T-helper 1 cell treated with Interleukin-12 subunit alpha and Interleukin-12 subunit beta and Interleukin-4 antibody, amounts not matched to agents 30 μg/mL and 1 μg/mL, for 36 hours (primary cell): ENCODE measurements at regions not wholly inside any gene's neighbourhood (a gene's known extent, or its start where the extent isn't known, plus 50 kb on each side); places are given as distances from the start of the nearest gene placed in this dataset.

Experiments used
- H3K27ac Mint-ChIP-seq: one replicate; pipeline ENCODE4 v1.8.0; 2021; ENCODE audit warnings: mild to moderate bottlenecking, mixed read lengths
- H3K27me3 Mint-ChIP-seq: one replicate; pipeline ENCODE4 v1.8.0; 2021; ENCODE audit warnings: low read depth, mixed read lengths
- H3K36me3 Mint-ChIP-seq: one replicate; pipeline ENCODE4 v1.8.0; 2021; ENCODE audit warnings: low read depth, mixed read lengths
- H3K4me1 Mint-ChIP-seq: one replicate; pipeline ENCODE4 v1.8.0; 2021; ENCODE audit warnings: low read depth, mixed read lengths
- H3K4me3 Mint-ChIP-seq: one replicate; pipeline ENCODE4 v1.8.0; 2021; ENCODE audit warnings: mild to moderate bottlenecking, moderate library complexity, mixed read lengths
- H3K9me3 Mint-ChIP-seq: one replicate; pipeline ENCODE4 v1.8.0; 2021; ENCODE audit warnings: mixed read lengths

- Mint-ChIP-seq H3K27me3 (peaks cover 73% of the 10 kb centered on the region), H3K9me3 (no peaks in the 10 kb centered on the region), H3K27ac (no peak overlapping the region), H3K4me3 (no peak overlapping the region), H3K4me1 (peaks cover 7% of the 10 kb centered on the region), H3K36me3 (no peaks in the 10 kb centered on the region)
Observed at GRCh38 chr12:111030800-111031199, 110.4 kb upstream of the MYL2 start.

GRCh38 chr12:111029732-111030131, 109.4 kb upstream of the MYL2 start:
- no peak overlapping the region for H3K27ac Mint-ChIP-seq
- no peak overlapping the region for H3K4me3 Mint-ChIP-seq
- no peaks in the 10 kb centered on the region for H3K36me3 Mint-ChIP-seq
- peaks cover 1% of the 10 kb centered on the region for H3K4me1 Mint-ChIP-seq
- H3K9me3 Mint-ChIP-seq, result no peaks in the 10 kb centered on the region
- peaks cover 66% of the 10 kb centered on the region for H3K27me3 Mint-ChIP-seq

GRCh38 chr12:111029305-111029704, 108.9 kb upstream of the MYL2 start:
- no peak overlapping the region for H3K27ac Mint-ChIP-seq
- no peaks in the 10 kb centered on the region for H3K9me3 Mint-ChIP-seq
- peaks cover 3% of the 10 kb centered on the region for H3K4me1 Mint-ChIP-seq
- H3K36me3 Mint-ChIP-seq, result no peaks in the 10 kb centered on the region
- peaks cover 70% of the 10 kb centered on the region for H3K27me3 Mint-ChIP-seq
- no peak overlapping the region for H3K4me3 Mint-ChIP-seq

GRCh38 chr12:111028830-111029229, 108.5 kb upstream of the MYL2 start:
- H3K4me3 Mint-ChIP-seq, result no peak overlapping the region
- H3K4me1 Mint-ChIP-seq, result peaks cover 5% of the 10 kb centered on the region
- no peaks in the 10 kb centered on the region for H3K9me3 Mint-ChIP-seq
- no peaks in the 10 kb centered on the region for H3K36me3 Mint-ChIP-seq
- peaks cover 74% of the 10 kb centered on the region for H3K27me3 Mint-ChIP-seq
- no peak overlapping the region for H3K27ac Mint-ChIP-seq

- Mint-ChIP-seq H3K27ac (no peak overlapping the region), H3K4me1 (peaks cover 4% of the 10 kb centered on the region), H3K27me3 (peaks cover 64% of the 10 kb centered on the region), H3K4me3 (no peak overlapping the region), H3K9me3 (no peaks in the 10 kb centered on the region), H3K36me3 (no peaks in the 10 kb centered on the region)
Observed at GRCh38 chr12:111027431-111027830, 107.1 kb upstream of the MYL2 start.

GRCh38 chr12:111025792-111026430, 105.5 kb upstream of the MYL2 start:
- H3K36me3 Mint-ChIP-seq, result no peaks in the 10 kb centered on the region
- H3K27ac Mint-ChIP-seq, result no peak overlapping the region
- peaks cover 49% of the 10 kb centered on the region for H3K27me3 Mint-ChIP-seq
- no peaks in the 10 kb centered on the region for H3K9me3 Mint-ChIP-seq
- peaks cover 4% of the 10 kb centered on the region for H3K4me1 Mint-ChIP-seq
- no peak overlapping the region for H3K4me3 Mint-ChIP-seq

GRCh38 chr12:111025301-111025700, 104.9 kb upstream of the MYL2 start:
- no peaks in the 10 kb centered on the region for H3K9me3 Mint-ChIP-seq
- no peak overlapping the region for H3K27ac Mint-ChIP-seq
- peaks cover 4% of the 10 kb centered on the region for H3K4me1 Mint-ChIP-seq
- H3K36me3 Mint-ChIP-seq, result no peaks in the 10 kb centered on the region
- no peak overlapping the region for H3K4me3 Mint-ChIP-seq
- peaks cover 46% of the 10 kb centered on the region for H3K27me3 Mint-ChIP-seq

- H3K4me3 Mint-ChIP-seq, result no peak overlapping the region
- no peak overlapping the region for H3K27ac Mint-ChIP-seq
Observed at GRCh38 chr12:111024205-111024801, 103.9 kb upstream of the MYL2 start.

GRCh38 chr12:111022386-111022785, 102.0 kb upstream of the MYL2 start:
- Mint-ChIP-seq H3K27ac (no peak overlapping the region), H3K36me3 (no peaks in the 10 kb centered on the region), H3K4me1 (peaks cover 4% of the 10 kb centered on the region), H3K4me3 (no peak overlapping the region), H3K9me3 (no peaks in the 10 kb centered on the region), H3K27me3 (peaks cover 28% of the 10 kb centered on the region)

More at GRCh38 chr12:111024205-111024801, 103.9 kb upstream of the MYL2 start:
- Mint-ChIP-seq H3K36me3 (no peaks in the 10 kb centered on the region), H3K27me3 (peaks cover 38% of the 10 kb centered on the region), H3K9me3 (no peaks in the 10 kb centered on the region), H3K4me1 (peaks cover 4% of the 10 kb centered on the region)

- Mint-ChIP-seq H3K36me3 (no peaks in the 10 kb centered on the region), H3K27ac (no peak overlapping the region), H3K27me3 (peaks cover 17% of the 10 kb centered on the region), H3K4me3 (no peak overlapping the region), H3K9me3 (no peaks in the 10 kb centered on the region), H3K4me1 (no peaks in the 10 kb centered on the region)
Observed at GRCh38 chr12:111014547-111014946, 94.2 kb upstream of the MYL2 start.

- no peak overlapping the region for H3K27ac Mint-ChIP-seq
- H3K9me3 Mint-ChIP-seq, result no peaks in the 10 kb centered on the region
- H3K27me3 Mint-ChIP-seq, result peaks cover 22% of the 10 kb centered on the region
Observed at GRCh38 chr12:111012918-111013317, 92.5 kb upstream of the MYL2 start.

GRCh38 chr12:111011999-111012600, 91.7 kb upstream of the MYL2 start:
- no peaks in the 10 kb centered on the region for H3K4me1 Mint-ChIP-seq
- no peak overlapping the region for H3K4me3 Mint-ChIP-seq
- no peaks in the 10 kb centered on the region for H3K9me3 Mint-ChIP-seq
- H3K36me3 Mint-ChIP-seq, result no peaks in the 10 kb centered on the region
- peaks cover 22% of the 10 kb centered on the region for H3K27me3 Mint-ChIP-seq
- H3K27ac Mint-ChIP-seq, result no peak overlapping the region

More at GRCh38 chr12:111012918-111013317, 92.5 kb upstream of the MYL2 start:
- Mint-ChIP-seq H3K36me3 (no peaks in the 10 kb centered on the region), H3K4me1 (no peaks in the 10 kb centered on the region), H3K4me3 (no peak overlapping the region)

GRCh38 chr12:111010916-111011657, 90.7 kb upstream of the MYL2 start:
- Mint-ChIP-seq H3K4me3 (no peak overlapping the region), H3K4me1 (no peaks in the 10 kb centered on the region), H3K27ac (no peak overlapping the region), H3K9me3 (no peaks in the 10 kb centered on the region), H3K36me3 (no peaks in the 10 kb centered on the region), H3K27me3 (peaks cover 25% of the 10 kb centered on the region)

GRCh38 chr12:111010061-111010460, 89.7 kb upstream of the MYL2 start:
- H3K4me1 Mint-ChIP-seq, result no peaks in the 10 kb centered on the region
- H3K27me3 Mint-ChIP-seq, result peaks cover 19% of the 10 kb centered on the region
- no peak overlapping the region for H3K27ac Mint-ChIP-seq
- no peaks in the 10 kb centered on the region for H3K9me3 Mint-ChIP-seq
- no peak overlapping the region for H3K4me3 Mint-ChIP-seq
- H3K36me3 Mint-ChIP-seq, result no peaks in the 10 kb centered on the region

- no peaks in the 10 kb centered on the region for H3K4me1 Mint-ChIP-seq
- H3K9me3 Mint-ChIP-seq, result no peaks in the 10 kb centered on the region
- no peak overlapping the region for H3K27ac Mint-ChIP-seq
- H3K4me3 Mint-ChIP-seq, result no peak overlapping the region
- H3K27me3 Mint-ChIP-seq, result peaks cover 21% of the 10 kb centered on the region
- no peaks in the 10 kb centered on the region for H3K36me3 Mint-ChIP-seq
Observed at GRCh38 chr12:111006621-111007020, 86.2 kb upstream of the MYL2 start.
